T-helper 9 cell (primary cell): ENCODE measurements at regions not wholly inside any gene's neighbourhood (a gene's known extent, or its start where the extent isn't known, plus 50 kb on each side); places are given as distances from the start of the nearest gene placed in this dataset.

ENCODE experiments used
- DNase-seq: peaks from one replicate; pipeline ENCODE4 v3.0.0-alpha.2; 2020

DNA sequence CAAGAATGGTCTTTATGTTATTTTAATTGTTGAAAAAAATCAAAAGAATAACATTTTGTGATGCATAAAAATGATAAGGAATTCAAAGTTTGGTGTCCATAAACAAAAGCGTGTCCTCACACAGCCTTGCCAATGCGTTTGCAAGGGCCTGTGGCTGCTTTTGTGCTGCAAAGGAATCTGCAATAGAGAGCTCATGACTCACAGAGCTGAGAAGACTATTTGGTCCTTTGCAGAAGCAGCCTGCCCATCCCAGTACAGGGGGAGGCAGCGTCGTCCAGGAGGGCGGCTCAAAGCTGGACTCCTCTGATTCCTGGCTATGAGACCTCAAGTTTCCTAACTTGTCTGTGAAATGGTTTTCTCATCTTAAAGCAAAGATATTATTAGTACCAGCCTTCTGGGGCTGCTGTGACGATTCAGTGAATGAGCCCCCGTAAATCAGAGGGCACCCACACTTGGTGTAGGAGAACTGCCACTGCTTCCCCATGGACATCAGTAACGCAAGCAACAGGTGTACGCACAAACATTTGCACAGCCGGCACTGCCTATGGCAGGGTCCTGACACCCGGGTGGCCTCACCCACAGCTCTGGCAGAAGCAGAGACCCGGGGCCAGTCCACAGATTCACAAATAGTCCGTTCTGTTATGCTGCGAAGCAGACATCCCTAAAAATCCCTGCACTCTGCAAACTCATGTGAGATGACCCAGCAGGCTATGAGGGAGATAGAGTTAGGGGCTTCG is 70.6 kb upstream of the ASAP2 start:
- no peak for DNase-seq

DNA sequence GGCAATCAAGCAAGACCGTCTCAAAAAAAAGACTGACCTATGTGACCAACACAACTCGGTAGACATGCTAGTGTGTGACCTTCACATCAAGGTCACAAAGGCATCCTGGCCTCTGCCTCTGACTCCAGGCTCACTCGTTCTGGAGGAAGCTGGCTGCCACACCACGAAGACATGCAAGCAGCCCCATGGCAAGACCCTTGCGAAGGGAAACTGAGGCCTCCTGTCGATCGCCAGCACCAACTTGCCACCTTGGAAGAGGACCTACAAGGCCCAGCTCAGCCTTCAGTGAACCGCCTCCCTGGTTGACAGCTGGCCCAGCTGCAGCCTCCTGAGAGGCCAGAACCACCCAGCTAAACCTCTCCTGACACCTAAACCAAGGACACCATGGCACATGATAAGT is 79.3 kb upstream of the ASAP2 start:
- DNase-seq = no peak

- no peak for DNase-seq
Measured at GRCh38 chr2:9126540-9126939, 80.1 kb upstream of the ASAP2 start.

GRCh38 chr2:9124231-9124741 is 82.3 kb upstream of the ASAP2 start:
- no peak for DNase-seq

- DNase-seq = no peak
Measured at GRCh38 chr2:9123069-9123468, 83.5 kb upstream of the ASAP2 start.

DNA sequence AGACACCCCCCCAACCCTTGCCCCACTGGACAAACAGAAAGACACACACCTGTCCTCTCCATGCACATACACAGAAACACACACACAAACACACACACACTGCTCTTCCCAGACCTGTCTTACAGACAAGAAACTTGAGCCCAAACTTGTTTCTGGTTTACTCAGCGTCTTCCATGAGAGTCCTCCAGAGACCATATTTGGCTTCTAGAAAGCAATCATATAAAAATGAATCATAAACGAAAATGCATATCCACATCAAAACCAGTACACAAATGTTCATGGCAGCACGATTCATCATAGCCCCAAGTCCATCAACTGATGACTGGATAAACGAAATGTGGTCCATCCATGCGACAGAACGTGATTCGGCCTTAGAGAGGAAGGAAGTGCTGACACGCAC is 84.2 kb upstream of the ASAP2 start:
- DNase-seq = no peak

- DNase-seq = no peak
Measured at GRCh38 chr2:9118383-9118960, 88.1 kb upstream of the ASAP2 start.

- no peak for DNase-seq
Measured at GRCh38 chr2:9115229-9115628, 91.4 kb upstream of the ASAP2 start.

GRCh38 chr2:9114458-9114857 is 92.2 kb upstream of the ASAP2 start:
- DNase-seq = no peak

- no peak for DNase-seq
Measured at GRCh38 chr2:9113916-9114315, 92.7 kb upstream of the ASAP2 start.

GRCh38 chr2:9113262-9113661 is 93.3 kb upstream of the ASAP2 start:
- DNase-seq = no peak

DNA sequence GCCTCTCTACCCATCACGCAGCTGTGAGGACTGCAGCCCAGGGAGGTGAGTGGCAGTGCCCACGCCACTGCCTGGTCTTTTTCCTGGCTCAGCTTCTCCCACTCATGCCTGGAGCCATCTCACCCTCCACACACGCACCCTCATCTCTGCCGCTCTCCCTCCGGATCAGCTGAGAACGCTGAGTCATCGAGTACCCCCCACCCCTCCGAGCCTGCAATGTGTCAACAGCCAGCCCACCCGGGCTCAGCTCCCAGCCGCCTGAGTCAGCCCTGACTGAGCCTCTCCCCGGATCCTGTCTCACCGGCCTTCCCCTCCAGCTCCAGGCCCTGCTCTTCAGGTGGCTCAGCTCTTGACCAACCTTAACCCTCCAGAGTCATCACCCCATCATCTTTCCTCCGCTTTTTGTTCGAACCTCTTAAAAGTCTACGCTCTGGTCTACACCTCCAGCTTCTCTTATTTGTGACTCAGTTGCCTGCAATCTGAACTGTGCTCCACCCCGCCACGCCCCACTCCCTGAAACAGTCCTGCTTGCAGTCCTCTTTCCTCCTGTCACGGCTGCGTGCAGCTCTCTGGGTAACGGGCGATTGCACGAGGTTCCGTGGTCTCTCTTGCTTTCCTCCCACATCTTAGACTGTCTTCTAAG is 94.4 kb upstream of the ASAP2 start:
- DNase-seq = no peak

DNA sequence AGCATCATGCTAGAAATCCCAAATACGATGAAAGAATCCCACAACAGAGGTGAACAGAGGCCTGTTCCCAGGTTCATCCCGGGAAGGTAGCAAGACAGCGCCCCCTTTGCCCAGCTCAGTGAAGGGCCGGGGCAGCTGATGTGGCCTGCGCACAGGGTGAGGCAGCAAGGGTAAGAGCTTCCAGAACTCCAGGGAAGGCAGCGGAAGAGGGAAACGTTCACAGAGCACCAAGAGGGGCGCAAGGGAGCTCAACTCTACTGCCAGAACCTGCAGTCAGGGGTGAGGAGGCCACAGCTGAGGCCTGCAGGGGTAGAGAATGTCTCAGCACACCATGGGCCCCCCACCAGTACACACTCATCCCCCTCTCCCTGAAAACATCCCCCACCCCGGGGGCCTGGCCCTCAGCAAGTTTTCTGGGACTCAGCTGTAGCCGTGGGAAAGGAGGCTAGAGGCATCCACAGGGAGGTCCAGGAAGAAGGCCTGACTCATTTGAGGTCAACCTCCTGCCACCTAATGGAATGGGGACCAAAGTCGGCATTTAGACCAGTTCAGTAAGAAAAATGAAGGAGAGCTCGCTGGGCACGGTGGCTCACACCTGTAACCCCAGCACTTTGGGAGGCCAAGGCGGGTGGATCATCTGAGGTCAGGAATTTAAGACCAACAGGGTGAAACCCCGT is 95.6 kb upstream of the ASAP2 start:
- no peak for DNase-seq

DNA sequence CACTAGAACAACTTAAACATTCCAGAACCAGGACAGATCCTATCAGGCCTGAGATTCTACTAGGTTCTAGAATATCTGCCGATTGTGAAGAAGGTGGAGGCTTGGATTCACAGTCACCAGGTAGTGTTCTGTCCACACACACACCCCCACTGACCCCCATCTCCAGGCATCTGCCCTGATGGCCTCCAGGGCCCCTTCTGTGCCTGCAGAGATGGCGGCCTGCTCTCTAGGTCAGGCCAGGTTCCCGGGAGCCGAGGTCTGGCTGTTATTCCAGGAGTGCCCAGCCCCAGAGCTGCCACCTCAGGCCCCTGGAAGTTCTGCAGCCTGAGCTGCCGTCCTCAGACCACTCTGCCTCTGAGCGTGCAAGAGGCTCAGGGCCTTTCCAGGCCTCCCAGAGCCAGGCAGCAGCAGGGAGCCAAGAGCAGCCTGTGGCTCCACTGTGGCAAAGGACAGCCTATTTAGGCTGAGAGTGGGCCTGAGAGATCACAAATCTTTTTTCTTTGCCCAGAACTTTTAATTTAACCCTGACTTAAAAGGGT is 96.2 kb upstream of the ASAP2 start:
- no peak for DNase-seq

DNA sequence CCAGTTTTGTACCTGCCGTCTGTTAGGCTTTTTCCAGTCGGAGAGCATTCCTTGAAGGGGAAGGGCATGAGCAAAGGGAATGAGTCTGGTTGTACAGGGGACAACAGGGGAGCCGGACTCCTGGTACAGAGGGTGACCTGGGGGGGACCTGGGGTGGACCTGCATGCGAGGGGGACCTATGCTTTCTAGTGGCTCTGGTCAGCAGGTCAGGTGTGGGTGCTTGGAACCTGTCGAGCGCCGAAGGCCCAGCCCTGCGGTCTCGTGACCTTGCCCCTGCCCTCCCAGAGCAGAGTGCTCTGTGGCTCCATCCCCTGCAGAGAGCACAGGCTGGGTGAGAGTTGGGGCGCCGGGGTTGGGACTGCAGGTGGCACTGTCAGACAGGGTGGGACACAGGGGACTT is 96.7 kb upstream of the ASAP2 start:
- DNase-seq = no peak

DNA sequence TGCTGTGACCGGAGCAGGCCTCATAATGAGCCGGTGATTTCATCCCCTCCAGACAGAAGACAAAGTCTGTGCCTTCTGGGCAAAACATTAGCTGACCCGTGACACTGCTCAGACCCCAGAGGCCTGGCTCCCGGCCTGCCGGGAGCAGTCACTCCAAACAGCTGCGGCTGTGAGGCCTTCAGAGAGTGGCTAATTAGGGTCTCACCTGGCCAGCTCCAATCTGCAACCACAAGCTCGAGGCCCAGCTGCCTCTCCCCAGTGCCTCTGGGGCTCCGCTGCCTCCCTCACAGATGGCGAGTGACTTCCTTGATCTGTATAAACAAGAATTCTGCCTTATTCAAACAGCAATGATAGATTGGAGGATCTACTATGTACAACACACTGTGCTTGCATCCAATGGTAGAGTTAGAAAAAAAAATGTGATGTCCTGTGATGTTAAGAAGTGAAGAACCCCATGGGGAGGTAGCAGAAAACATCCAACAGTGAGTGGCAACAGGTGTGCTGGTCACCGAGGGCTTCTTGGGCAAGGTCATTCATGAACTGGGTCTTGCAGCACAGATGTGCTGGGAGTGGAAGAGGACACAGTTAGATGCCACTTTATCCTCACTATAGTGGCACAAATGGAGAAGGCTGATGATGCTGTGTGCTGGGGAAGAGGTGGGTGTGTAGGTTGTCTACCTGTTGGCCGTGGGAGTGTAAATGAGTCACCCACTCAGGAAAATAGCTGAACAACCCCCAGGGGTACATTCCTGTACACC is 98.2 kb upstream of the ASAP2 start:
- DNase-seq = no peak

DNA sequence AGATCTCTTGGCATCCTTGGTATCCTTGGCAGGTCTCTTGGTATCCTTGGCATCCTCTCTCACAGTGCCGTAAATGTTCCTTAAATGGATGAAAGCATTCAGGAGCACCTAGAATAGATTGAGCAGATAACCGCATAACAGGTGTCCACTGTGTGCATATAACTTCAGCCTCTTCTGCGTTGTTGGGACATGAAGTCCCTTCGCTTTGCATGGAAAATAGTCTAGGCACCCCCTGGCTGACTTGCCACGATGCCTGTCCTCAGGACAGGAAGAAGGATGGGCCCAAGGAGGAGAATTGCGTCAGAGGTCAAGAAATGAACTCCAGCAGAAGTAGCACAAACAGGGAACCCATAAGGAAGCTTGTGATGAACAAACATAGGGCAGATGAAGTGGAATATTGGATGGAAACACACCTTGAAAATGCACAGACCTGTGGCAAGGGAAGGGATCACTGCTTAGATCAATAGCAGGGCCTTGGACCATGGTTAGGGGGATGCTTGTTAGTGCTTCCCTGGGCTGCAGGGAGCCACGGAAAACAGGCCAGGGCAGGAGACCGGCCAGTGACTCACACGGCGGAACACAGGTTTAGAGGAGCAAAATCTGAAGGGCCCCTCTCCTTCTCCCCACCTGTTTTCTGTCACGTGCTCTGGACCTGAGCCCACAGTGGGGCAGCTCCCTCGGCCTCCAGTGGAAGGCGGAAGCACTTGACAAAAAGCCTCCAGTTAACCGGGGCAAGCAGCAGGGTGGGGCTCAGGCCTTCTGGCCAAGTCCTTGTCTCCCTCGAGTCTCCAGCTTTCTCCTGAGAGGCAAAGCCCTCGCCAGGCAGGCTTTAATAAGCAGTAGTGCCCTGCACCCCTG is 99.2 kb upstream of the ASAP2 start:
- DNase-seq = no peak

- DNase-seq = no peak
Measured at GRCh38 chr2:9106338-9107167, 100.1 kb upstream of the ASAP2 start.

DNA sequence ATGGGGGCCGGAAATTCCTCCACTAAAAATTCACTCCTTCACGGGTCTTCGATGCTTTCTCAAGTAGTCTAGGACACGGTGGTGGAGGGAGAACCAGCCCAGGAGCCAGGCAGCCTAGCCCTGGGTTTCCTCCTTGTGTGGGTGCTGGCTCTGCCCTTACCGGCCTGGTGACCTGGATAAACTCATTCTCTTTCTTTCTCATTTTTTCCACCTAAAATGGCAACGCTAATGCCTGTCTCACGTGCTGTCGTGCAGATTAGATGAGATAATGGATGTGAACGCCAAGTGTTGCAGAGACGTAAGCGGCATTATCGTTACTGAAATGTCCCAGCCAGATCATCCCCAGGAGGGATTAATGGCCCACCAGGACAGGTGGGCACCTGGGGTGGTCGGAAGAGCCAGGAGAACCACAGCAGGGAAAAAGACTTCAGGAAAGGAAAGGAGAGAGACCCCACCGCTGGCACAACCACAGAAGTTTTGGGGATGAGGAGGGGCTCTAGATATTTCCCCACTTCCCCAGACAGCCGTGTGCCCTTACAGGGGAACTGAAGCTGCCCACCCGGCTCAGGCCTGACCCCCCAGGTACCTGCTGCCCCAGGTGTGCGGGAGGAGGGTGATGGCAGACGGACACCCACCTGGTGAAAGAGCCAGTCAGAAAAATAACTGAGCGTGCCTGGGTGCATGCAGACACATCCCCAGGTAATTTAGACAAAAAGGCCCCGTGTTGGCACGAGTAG is 100.8 kb upstream of the ASAP2 start:
- no peak for DNase-seq
